ENCODE measurements at regions not wholly inside any gene's neighbourhood (a gene's known extent, or its start where the extent isn't known, plus 50 kb on each side); places are given as distances from the start of the nearest gene placed in this dataset.

GRCh38 chr3:182364323-182364722 lies 429.0 kb upstream of the ATP11B start:
- DNase-seq (ENCODE audit: low read depth in 2 of 2), result no peak
- H3K4me3 ChIP-seq (replicated peaks in 1 of 2; ENCODE audit: low read depth in 2 of 2, low read length in 2 of 2), result no peak overlapping the region

DNA sequence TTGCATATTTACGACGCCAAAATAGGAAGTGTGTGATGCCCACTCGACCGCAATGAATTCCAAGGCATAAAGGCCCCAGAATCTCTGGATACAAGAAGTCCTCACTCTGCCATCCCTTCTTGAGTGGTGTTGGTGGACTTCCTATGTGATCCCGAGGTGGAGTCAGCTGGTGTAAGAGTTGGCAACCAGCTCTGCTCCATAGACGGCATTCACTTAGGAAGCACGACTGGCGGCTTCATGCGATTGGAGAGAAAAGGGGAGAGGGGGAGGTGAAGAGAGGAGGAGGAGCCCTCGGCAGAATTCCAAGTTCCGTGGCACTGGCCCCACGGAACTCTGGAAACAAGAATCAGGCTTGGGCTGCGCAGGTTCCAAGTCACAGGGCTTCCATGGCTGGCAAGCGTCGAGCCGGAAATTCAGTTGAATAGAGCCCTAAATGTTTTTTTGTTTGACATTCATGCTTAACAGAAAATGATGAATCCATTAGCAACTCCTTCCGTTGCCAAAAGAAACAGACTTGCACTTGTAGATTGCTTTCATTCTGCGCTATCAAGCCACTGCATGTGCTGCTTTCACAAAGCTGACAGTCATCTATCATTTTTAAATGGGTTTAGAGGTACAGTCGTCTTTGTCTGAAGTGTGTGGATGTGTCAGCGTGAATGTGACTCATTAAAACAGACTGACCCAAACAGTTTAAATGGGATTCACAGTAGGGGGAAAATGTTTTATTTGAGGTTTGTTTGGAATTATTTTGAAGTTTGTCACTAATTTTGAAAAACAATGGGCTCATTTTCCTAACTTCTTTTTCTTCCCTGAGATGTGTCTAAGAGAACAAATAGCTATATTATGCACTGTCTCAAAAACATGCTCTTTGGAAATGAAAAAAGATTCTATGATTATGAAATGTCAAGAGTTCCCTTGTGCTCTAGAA lies 428.3 kb upstream of the ATP11B start:
- no peak overlapping the region for H3K4me3 ChIP-seq (replicated peaks in 1 of 2; ENCODE audit: low read depth in 2 of 2, low read length in 2 of 2)
- no peak for DNase-seq (ENCODE audit: low read depth in 2 of 2)
- no peak for TF ChIP-seq CTCF (IDR thresholded peaks at IDR 0.05; ENCODE audit: low read depth, low read length)

More at GRCh38 chr3:182364323-182364722, 429.0 kb upstream of the ATP11B start:
- no peak for TF ChIP-seq CTCF (IDR thresholded peaks at IDR 0.05; ENCODE audit: low read depth, low read length)

- TF ChIP-seq CTCF (IDR thresholded peaks at IDR 0.05; ENCODE audit: low read depth, low read length), result no peak
Observed at GRCh38 chr3:182366746-182367145, 426.6 kb upstream of the ATP11B start.

DNA sequence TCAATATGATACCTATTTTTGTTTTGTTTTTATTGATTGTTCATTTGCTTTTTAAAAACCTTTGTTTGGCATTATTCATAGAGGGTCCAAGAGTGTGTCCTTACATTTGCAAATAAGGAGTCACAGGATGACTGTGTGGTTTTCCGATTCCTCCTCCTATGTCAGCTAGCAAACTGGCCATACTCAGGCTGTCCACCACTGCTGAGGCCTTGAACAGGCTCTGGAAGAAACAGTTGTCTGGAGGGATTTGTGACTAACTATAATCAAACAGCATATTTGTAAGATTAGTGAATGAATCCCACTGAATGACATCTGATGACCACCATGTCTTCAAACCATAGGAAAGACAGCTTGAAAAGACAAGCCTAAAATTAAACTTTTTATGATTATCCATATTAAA lies 423.4 kb upstream of the ATP11B start:
- DNase-seq (ENCODE audit: low read depth in 2 of 2), result no peak
- H3K4me3 ChIP-seq (replicated peaks in 1 of 2; ENCODE audit: low read depth in 2 of 2, low read length in 2 of 2), result no peak overlapping the region
- TF ChIP-seq CTCF (IDR thresholded peaks at IDR 0.05; ENCODE audit: low read depth, low read length), result no peak

More at GRCh38 chr3:182366746-182367145, 426.6 kb upstream of the ATP11B start:
- no peak overlapping the region for H3K4me3 ChIP-seq (replicated peaks in 1 of 2; ENCODE audit: low read depth in 2 of 2, low read length in 2 of 2)
- no peak for DNase-seq (ENCODE audit: low read depth in 2 of 2)

GRCh38 chr3:182370949-182371348 lies 422.4 kb upstream of the ATP11B start:
- no peak for DNase-seq (ENCODE audit: low read depth in 2 of 2)
- no peak for TF ChIP-seq CTCF (IDR thresholded peaks at IDR 0.05; ENCODE audit: low read depth, low read length)
- H3K4me3 ChIP-seq (replicated peaks in 1 of 2; ENCODE audit: low read depth in 2 of 2, low read length in 2 of 2), result no peak overlapping the region

GRCh38 chr3:182375916-182376315 lies 417.4 kb upstream of the ATP11B start:
- H3K4me3 ChIP-seq (replicated peaks in 1 of 2; ENCODE audit: low read depth in 2 of 2, low read length in 2 of 2), result no peak overlapping the region
- TF ChIP-seq CTCF (IDR thresholded peaks at IDR 0.05; ENCODE audit: low read depth, low read length), result no peak

More at GRCh38 chr3:182375916-182376315, 417.4 kb upstream of the ATP11B start:
- DNase-seq (ENCODE audit: low read depth in 2 of 2), result no peak

All from cardiac fibroblast (primary cell).